ENCODE measurements at regions not wholly inside any gene's neighbourhood (a gene's known extent, or its start where the extent isn't known, plus 50 kb on each side); places are given as distances from the start of the nearest gene placed in this dataset.

DNA sequence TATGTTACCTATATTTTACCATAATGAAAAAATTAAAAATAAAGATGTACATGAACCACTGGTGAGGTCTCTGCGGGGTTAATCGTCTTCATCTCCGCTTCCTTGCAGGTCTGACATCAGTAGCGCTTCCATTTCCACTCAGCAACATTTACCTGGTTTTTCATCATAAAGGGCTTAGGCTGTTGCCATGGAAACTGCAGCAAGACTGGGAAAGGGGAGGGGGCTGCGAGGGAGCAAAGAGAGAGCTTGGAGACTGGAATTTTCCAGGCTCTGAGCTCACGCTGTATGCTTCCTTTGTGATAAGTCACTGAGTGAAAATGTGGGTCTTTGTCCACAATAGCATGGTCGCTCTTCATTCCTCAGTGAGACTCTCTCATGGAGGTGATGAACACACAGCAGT, 136.6 kb upstream of the USP29 start:
- TF ChIP-seq, protein P1, sequence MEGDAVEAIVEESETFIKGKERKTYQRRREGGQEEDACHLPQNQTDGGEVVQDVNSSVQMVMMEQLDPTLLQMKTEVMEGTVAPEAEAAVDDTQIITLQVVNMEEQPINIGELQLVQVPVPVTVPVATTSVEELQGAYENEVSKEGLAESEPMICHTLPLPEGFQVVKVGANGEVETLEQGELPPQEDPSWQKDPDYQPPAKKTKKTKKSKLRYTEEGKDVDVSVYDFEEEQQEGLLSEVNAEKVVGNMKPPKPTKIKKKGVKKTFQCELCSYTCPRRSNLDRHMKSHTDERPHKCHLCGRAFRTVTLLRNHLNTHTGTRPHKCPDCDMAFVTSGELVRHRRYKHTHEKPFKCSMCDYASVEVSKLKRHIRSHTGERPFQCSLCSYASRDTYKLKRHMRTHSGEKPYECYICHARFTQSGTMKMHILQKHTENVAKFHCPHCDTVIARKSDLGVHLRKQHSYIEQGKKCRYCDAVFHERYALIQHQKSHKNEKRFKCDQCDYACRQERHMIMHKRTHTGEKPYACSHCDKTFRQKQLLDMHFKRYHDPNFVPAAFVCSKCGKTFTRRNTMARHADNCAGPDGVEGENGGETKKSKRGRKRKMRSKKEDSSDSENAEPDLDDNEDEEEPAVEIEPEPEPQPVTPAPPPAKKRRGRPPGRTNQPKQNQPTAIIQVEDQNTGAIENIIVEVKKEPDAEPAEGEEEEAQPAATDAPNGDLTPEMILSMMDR (conservative IDR thresholded peaks at IDR 0.05): no peak
- H3K27ac ChIP-seq: no peak overlapping the region

DNA sequence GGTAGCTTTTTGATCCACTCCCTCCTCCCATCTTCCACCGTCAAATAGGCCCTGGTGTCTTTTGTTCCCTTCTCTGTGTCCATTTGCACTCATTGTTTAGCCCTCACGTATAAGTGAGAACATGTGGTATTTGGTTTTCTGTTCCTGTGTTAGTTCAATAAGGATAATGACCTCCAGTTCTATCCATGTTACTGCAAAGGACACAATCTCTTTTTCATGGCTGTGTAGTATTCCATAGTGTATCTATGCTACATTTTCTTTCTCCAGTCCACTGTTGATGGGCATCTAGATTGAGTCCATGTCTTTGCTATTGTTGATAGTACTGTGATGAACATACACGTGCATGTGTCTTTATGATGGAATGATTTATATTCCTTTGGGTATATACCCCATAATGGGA, 136.0 kb upstream of the USP29 start:
- H3K27ac ChIP-seq: no peak overlapping the region
- TF ChIP-seq, protein P1 (conservative IDR thresholded peaks at IDR 0.05): no peak

DNA sequence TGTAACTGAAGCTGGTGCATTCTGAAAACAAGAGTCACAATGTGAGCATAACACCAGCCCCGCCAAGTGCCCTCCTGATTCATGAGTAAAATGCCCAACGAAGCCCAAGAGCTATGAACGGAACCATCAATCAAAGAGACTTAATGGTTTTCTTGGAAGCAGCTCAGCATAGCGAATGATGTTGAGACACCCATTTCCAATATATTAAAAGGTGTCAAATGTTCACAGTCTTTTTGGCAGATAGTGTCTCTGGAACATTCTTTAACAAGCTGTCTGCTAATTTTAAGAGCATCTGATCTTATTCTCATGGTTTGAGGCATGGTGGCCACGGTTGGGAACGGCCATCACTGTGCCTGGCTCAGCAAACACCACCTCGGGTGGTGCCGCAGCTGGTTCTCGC, 133.4 kb upstream of the USP29 start:
- TF ChIP-seq, protein P1 (conservative IDR thresholded peaks at IDR 0.05): no peak
- no peak overlapping the region for H3K27ac ChIP-seq

DNA sequence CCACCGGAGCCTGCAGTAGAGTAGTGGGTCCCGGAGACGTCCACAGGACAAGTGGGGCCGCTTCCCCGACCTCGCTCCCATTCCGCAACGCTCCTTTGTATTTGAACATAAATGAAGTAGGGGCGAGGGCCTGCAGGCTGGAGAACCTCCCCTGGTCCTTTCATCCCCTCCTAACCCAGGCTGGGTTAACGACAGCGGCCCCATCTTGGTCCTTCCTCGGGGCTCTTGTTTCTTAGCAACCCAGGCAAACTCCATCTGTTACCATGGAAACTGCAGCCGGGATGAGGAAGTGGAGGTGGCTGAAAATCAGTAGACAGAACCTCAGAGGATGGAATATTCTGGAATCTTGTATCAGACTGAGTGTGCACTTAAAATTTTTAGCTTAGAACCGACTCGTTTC, 132.6 kb upstream of the USP29 start:
- TF ChIP-seq, protein P1 (conservative IDR thresholded peaks at IDR 0.05): no peak

DNA sequence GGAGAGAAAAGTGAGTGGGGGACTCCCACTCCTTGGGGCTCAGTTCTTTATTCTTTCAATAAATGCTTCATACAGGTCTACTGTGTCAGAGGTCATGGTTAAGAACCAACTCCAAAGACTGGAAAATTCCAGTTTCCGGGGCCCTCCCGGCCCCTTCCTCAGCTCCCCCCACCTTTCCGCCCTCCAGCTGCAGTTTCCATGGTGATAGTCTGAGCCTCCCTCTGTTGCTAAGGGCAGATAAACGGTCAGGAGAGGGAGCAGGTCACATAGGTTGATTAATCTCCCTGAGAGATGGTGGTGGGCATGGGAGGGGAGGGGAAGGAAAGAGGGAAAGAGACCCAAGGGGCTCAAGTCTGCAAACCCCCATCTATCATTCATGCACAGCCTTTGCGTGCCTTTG, 131.5 kb upstream of the USP29 start:
- TF ChIP-seq, protein P1 (conservative IDR thresholded peaks at IDR 0.05): no peak
- no peak overlapping the region for H3K27ac ChIP-seq

More for the DNA sequence above, 132.6 kb upstream of the USP29 start:
- H3K27ac ChIP-seq: no peak overlapping the region

DNA sequence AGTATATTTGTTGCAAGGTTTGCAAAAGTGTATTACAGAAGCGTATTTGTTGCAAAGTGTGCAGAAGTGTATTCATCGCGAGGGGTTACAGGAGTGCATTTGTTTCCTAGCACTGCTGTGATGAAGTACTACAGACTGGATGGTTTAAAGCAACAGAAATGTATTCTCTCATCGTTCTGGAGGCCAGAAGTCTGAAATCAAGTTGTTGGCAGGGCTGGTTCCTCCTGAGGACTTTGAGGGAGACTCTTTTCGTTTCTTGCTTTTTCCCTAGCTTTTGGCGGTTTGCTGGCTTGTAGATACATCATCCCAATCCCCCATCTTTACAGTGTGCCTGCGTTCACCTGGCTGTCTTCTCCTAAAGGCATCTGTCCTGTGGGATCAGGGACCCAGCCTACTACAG, 127.9 kb upstream of the USP29 start:
- TF ChIP-seq, protein P1 (conservative IDR thresholded peaks at IDR 0.05): no peak
- no peak overlapping the region for H3K27ac ChIP-seq

DNA sequence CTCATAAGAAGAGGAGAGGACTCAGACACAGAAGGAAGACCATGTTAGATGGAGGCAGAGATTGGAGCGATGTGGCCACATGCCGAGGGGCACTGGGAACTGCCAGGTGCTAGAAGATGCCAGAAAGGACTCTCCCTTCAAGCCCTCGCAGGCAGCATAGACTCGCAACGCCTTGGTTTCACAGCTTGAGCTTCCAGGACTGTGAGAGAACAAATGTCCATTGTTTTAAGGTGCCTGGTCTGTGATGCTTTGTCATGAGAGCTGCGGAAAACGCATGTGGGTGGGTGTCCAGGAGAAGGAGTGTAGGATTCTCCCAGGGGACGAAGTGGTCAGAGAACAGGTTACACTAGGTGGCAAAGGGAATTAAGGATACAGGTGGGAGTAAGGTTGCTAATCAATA, 125.9 kb upstream of the USP29 start:
- TF ChIP-seq, protein P1 (conservative IDR thresholded peaks at IDR 0.05): no peak
- H3K27ac ChIP-seq: no peak overlapping the region
